Transverse colon (tissue), 4 donors: ENCODE measurements at regions not wholly inside any gene's neighbourhood (a gene's known extent, or its start where the extent isn't known, plus 50 kb on each side); places are given as distances from the start of the nearest gene placed in this dataset.

Experiments
- DNase-seq: peaks from one replicate; pipeline ENCODE4 v3.0.0-alpha.2; 2019
- H3K27ac ChIP-seq, 4 donors: fragments of 200-600 bp; sonication (generic); 2 replicates each; pipeline ENCODE4 v1.5.1; 2016 to 2018; ENCODE audit warnings: inconsistent platforms in 4 of 4
- H3K27me3 ChIP-seq: fragments of 200-600 bp; sonication (generic); 2 replicates; pipeline ENCODE4 v1.5.1; 2017; ENCODE audit warnings: inconsistent platforms
- H3K36me3 ChIP-seq, 4 donors: fragments of 200-600 bp; sonication (generic); 2 replicates each; pipeline ENCODE4 v1.5.1; 2017 to 2019; ENCODE audit warnings: inconsistent platforms in 4 of 4
- H3K4me1 ChIP-seq, 4 donors: fragments of 200-600 bp; sonication (generic); 2 replicates each; pipeline ENCODE4 v1.5.1; 2017 to 2020; ENCODE audit warnings: inconsistent platforms in 4 of 4
- H3K4me3 ChIP-seq, 4 donors: fragments of 200-600 bp; sonication (generic); 1 replicate in 1 of 4; 2 replicates in 3 of 4; pipeline versions ENCODE4 v1.5.1 to v1.6.1; 2017 to 2019; ENCODE audit warnings: inconsistent platforms in 4 of 4
- H3K9me3 ChIP-seq, 2 donors: fragments of 200-600 bp; sonication (generic); 2 replicates each; pipeline ENCODE4 v1.5.1; 2017 to 2019; ENCODE audit warnings: inconsistent platforms in 2 of 2
- EP300 ChIP-seq: sonication (generic); formaldehyde crosslinking; IDR thresholded peaks from one replicate; pipeline ENCODE4 v1.6.1; 2017; ENCODE audit warnings: antibody characterized with exemption, low read depth
- POLR2A ChIP-seq: fragments of 450-650 bp; IDR thresholded peaks from one replicate; pipeline ENCODE4 v1.6.1; 2016; ENCODE audit warnings: antibody characterized with exemption, mild to moderate bottlenecking, moderate library complexity
- POLR2AphosphoS5 ChIP-seq, 3 donors: sonication (generic); formaldehyde crosslinking; IDR thresholded peaks; one replicate each; pipeline ENCODE4 v1.6.1; 2016; ENCODE audit warnings: antibody characterized with exemption in 3 of 3
- WGBS, 2 donors: methylation state at CpG; one replicate each; pipeline ENCODE4 v1.1.5; 2018; ENCODE audit warnings: low coverage in 1 of 2; 5-methylcytosine and 5-hydroxymethylcytosine counted together
- in situ Hi-C, 4 donors: fragments of 200-750 bp; cut with MboI; loops; one replicate each; pipeline versions ENCODE4 v1.15.0 to v1.15.1; 2017; ENCODE audit warnings: low sequenced_read_pairs in 3 of 4, low pct_ligation_motif_present in 1 of 4, low pct_unique_long_range_greater_than_20kb in 1 of 4
- intact Hi-C: fragments of 100-400 bp; cut with DNase I; formaldehyde crosslinking; loops from one replicate; pipeline ENCODE4 v1.15.1; 2023; ENCODE audit warnings: low total_unique reads
- TF ChIP-seq, protein P1 (sequence below), 5 experiments: fragments of 200-600 bp in 3 of 5; fragments of 450-650 bp in 2 of 5; sonication (generic) in 3 of 5; IDR thresholded peaks; 1 replicate in 2 of 5; 2 replicates in 3 of 5; pipeline ENCODE4 v1.5.1; 2016 to 2017; ENCODE audit warnings: antibody characterized with exemption in 5 of 5, inconsistent platforms in 3 of 5, mild to moderate bottlenecking in 2 of 5, moderate library complexity in 1 of 5

DNA sequence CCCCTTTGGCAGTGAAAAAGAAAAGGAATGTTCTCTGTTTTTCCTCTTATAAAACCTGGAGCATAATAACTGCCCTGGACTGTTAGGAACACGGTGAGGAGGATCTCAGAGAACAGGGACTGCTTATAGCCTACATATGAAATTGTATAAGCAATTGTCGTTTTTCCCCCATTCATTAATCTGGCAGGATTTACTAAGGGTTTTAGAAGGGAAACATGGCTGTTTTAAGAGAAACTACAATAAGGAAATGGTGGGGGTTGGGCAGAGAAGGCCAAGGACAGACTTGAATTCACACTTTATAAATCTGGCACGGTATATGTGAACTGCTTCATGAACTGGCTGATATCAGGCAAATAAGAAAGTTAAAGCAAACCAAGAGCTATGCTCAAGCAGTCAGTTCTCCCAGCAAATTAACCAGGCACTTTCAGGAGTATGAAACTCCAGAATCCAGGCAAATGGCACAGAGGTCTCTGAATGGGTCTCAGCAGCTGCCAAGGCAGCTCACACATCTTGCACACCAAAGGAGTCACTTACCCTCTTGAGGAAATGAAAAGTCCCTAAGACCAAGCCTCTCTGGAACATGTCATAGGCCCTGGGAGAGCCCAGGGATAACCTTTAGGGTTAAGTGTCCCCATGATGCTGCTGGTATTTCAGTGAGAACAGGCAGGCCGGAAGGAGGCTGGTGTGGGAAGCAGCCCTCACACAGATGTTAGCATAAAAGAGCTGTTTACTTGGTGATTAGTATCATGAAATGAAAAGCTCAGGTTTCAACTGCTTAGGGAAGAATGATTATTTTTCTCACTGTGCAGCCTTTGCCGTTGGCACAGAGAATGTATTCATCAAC, 260.5 kb upstream of the MARCKS start:
- in situ Hi-C loops (no loop called here), intact Hi-C loops (no loop called here)
- H3K27me3 ChIP-seq = no peaks in the 10 kb centered on the region
- no peaks in the 10 kb centered on the region for H3K9me3 ChIP-seq
- peak overlapping the region; percentile 67 to 79 (median 74) for H3K27ac ChIP-seq
- H3K4me3 ChIP-seq = no peak overlapping the region
- H3K36me3 ChIP-seq = no peaks in the 10 kb centered on the region
- H3K4me1 ChIP-seq = peaks cover 10 to 36% (median 22%) of the 10 kb centered on the region in 4 donors
- TF ChIP-seq EP300 (no peak), POLR2AphosphoS5 (IDR thresholded peaks at IDR 0.05) (no peak), POLR2A (no peak)
- TF ChIP-seq, protein P1, sequence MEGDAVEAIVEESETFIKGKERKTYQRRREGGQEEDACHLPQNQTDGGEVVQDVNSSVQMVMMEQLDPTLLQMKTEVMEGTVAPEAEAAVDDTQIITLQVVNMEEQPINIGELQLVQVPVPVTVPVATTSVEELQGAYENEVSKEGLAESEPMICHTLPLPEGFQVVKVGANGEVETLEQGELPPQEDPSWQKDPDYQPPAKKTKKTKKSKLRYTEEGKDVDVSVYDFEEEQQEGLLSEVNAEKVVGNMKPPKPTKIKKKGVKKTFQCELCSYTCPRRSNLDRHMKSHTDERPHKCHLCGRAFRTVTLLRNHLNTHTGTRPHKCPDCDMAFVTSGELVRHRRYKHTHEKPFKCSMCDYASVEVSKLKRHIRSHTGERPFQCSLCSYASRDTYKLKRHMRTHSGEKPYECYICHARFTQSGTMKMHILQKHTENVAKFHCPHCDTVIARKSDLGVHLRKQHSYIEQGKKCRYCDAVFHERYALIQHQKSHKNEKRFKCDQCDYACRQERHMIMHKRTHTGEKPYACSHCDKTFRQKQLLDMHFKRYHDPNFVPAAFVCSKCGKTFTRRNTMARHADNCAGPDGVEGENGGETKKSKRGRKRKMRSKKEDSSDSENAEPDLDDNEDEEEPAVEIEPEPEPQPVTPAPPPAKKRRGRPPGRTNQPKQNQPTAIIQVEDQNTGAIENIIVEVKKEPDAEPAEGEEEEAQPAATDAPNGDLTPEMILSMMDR (IDR thresholded peaks at IDR 0.05) = no peak
- no peak for DNase-seq
- 20 to 43% methylated on average over 4 to 5 of the region's 5 CpGs for WGBS, 2 donors

DNA sequence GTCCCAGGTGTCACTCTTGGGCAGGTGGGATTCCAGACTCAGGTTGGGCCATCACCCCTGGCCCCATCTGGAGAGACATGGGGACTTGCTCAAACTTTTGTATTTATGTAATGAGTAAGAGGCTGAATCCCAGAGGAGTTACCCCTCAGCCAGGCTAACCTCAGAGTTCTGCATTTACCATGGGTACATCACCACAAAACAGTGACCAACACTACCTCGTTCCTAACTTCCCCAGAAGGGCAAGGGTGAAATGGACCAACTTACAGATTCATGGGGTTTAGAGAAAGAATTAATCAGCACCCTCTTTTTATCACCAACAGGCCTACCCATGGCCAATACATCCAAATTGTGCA, 259.9 kb upstream of the MARCKS start:
- peaks cover 10 to 30% (median 20%) of the 10 kb centered on the region in 4 donors for H3K4me1 ChIP-seq
- H3K27me3 ChIP-seq = no peaks in the 10 kb centered on the region
- no peaks in the 10 kb centered on the region for H3K36me3 ChIP-seq
- H3K4me3 ChIP-seq = no peak overlapping the region
- intact Hi-C loops (no loop called here), in situ Hi-C loops (no loop called here)
- TF ChIP-seq EP300 (no peak), POLR2A (no peak), POLR2AphosphoS5 (IDR thresholded peaks at IDR 0.05) (no peak)
- TF ChIP-seq, protein P1 (IDR thresholded peaks at IDR 0.05) = no peak
- H3K9me3 ChIP-seq = no peaks in the 10 kb centered on the region
- DNase-seq = no peak
- H3K27ac ChIP-seq = peak overlapping the region; percentile 67 to 79 (median 74)
- WGBS, 2 donors = 58% methylated on average over 1 of the region's 1 CpG; no CpG with 5 or more reads in 1 of the 2 donors

DNA sequence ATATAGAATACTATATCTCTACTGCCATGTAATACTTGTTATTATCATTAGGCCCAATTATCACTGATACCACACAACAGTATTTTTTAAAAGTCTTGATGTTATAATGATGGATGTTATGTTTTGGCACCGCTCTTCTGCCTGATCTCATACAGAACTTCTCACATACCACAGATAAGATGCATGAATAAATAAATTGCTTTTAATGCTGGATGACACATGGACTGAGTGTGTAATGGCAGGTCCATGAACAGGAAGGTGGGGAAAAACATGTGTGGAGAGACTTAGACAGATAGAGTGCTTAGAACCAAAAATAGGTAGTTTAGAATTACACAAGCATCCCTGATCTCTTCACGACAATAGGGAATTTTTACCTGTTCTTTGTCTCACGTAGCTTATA, 258.4 kb upstream of the MARCKS start:
- no peak for DNase-seq
- Histone ChIP-seq H3K27me3 (no peaks in the 10 kb centered on the region), H3K27ac (no peak overlapping the region), H3K9me3 (no peaks in the 10 kb centered on the region), H3K4me1 (peaks cover 10 to 22% (median 15%) of the 10 kb centered on the region in 4 donors), H3K4me3 (no peak overlapping the region), H3K36me3 (no peaks in the 10 kb centered on the region)
- WGBS, 2 donors = 94 to 95% methylated on average over 3 of the region's 3 CpGs
- no peak for TF ChIP-seq EP300
- TF ChIP-seq POLR2A = no peak
- TF ChIP-seq, protein P1 (IDR thresholded peaks at IDR 0.05) = no peak
- TF ChIP-seq POLR2AphosphoS5 (IDR thresholded peaks at IDR 0.05) = no peak
- intact Hi-C loops (no loop called here), in situ Hi-C loops (no loop called here)

DNA sequence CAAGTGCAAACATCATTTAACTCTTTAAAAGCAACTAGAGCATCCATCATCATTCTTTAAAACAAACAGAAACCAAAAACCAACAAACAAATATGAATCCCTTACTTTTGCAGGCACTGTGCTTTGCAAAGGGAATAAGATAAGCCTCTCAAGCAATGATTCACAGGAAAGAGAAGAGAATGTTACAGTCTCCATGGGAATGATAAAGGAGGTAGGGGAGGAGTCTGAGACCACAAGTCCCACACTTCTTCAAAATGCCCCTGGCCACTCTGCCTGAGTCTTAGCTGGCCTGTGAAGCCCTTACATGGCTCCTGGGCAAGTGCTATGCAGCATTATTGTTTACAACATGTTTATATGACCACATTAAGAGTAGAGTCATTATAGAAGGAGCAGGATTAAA, 257.7 kb upstream of the MARCKS start:
- Histone ChIP-seq H3K4me1 (peaks cover 10 to 22% (median 15%) of the 10 kb centered on the region in 4 donors), H3K4me3 (no peak overlapping the region), H3K27ac (no peak overlapping the region), H3K27me3 (no peaks in the 10 kb centered on the region), H3K36me3 (no peaks in the 10 kb centered on the region), H3K9me3 (no peaks in the 10 kb centered on the region)
- intact Hi-C loops (no loop called here), in situ Hi-C loops (no loop called here)
- no peak for TF ChIP-seq POLR2A
- no peak for DNase-seq
